Neural cell (in vitro differentiated cells): ENCODE measurements at regions not wholly inside any gene's neighbourhood (a gene's known extent, or its start where the extent isn't known, plus 50 kb on each side); places are given as distances from the start of the nearest gene placed in this dataset.

Experiments
- H2AFZ ChIP-seq: fragments of 200-600, 300-800 bp; sonication (generic), shearing (Covaris generic); 2 replicates; pipeline ENCODE4 v1.6.0; 2014; ENCODE audit warnings: low read depth, mild to moderate bottlenecking, antibody characterized with exemption, low read length, moderate library complexity
- H3F3A ChIP-seq: fragments of 200-600 bp; shearing (Covaris generic); 2 replicates; pipeline ENCODE4 v1.6.1; 2016; ENCODE audit warnings: mild to moderate bottlenecking, moderate library complexity, mixed read lengths, antibody characterized with exemption, low read length; ENCODE audit not compliant: insufficient read depth, poor library complexity, severe bottlenecking
- H3K27ac ChIP-seq: fragments of 200-600, 300-800 bp; sonication (generic), shearing (Covaris generic); 2 replicates; pipeline ENCODE4 v1.5.1; 2014; ENCODE audit warnings: mild to moderate bottlenecking, low read length, moderate library complexity
- H3K27me3 ChIP-seq: fragments of 300-800, 200-600 bp; sonication (generic), shearing (Covaris generic); 2 replicates; pipeline ENCODE4 v1.6.0; 2014; ENCODE audit warnings: mild to moderate bottlenecking, low read depth, low read length, moderate library complexity; ENCODE audit not compliant: insufficient read depth
- H3K36me3 ChIP-seq: fragments of 300-800, 200-600 bp; sonication (generic), shearing (Covaris generic); 2 replicates; pipeline ENCODE4 v1.5.1; 2014; ENCODE audit warnings: mild to moderate bottlenecking, antibody characterized with exemption, low read length, moderate library complexity; ENCODE audit not compliant: insufficient read depth
- H3K4me2 ChIP-seq: fragments of 300-800, 200-600 bp; sonication (generic), shearing (Covaris generic); 2 replicates; pipeline ENCODE4 v1.6.0; 2014; ENCODE audit warnings: mild to moderate bottlenecking, low read length
- H3K4me3 ChIP-seq: fragments of 300-800, 200-600 bp; sonication (generic), shearing (Covaris generic); 2 replicates; pipeline ENCODE4 v1.5.1; 2014; ENCODE audit warnings: mild to moderate bottlenecking, low read length, moderate library complexity
- H3K79me2 ChIP-seq: fragments of 200-600 bp; shearing (Covaris generic); replicated peaks from 2 replicates; pipeline ENCODE4 v1.6.0; 2014; ENCODE audit warnings: mild to moderate bottlenecking, low read length, moderate library complexity; ENCODE audit not compliant: insufficient read depth
- H3K9ac ChIP-seq: fragments of 300-800, 200-600 bp; sonication (generic), shearing (Covaris generic); 2 replicates; pipeline ENCODE4 v1.6.1; 2016; ENCODE audit warnings: mild to moderate bottlenecking, low read length, mixed read lengths
- H3K9me2 ChIP-seq: fragments of 200-600 bp; shearing (Covaris generic); 2 replicates; pipeline ENCODE4 v1.6.1; 2016; ENCODE audit warnings: mild to moderate bottlenecking, low read length, mixed read lengths; ENCODE audit not compliant: insufficient read depth
- H3K9me3 ChIP-seq: fragments of 200-600, 300-800 bp; sonication (generic), shearing (Covaris generic); 2 replicates; pipeline ENCODE4 v1.6.1; 2016; ENCODE audit warnings: mild to moderate bottlenecking, mixed run types, low read length, moderate library complexity, mixed read lengths
- H4K20me1 ChIP-seq: fragments of 200-600 bp; shearing (Covaris generic); 2 replicates; pipeline ENCODE4 v1.6.1; 2016; ENCODE audit warnings: mild to moderate bottlenecking, mixed run types; ENCODE audit not compliant: insufficient read depth
- EP300 ChIP-seq: fragments of 450-650 bp; conservative IDR thresholded peaks from 2 replicates; pipeline ENCODE4 v1.6.1; 2014; ENCODE audit warnings: antibody characterized with exemption, mild to moderate bottlenecking, moderate library complexity; ENCODE audit not compliant: poor library complexity, severe bottlenecking
- EZH2 ChIP-seq: fragments of 200-600, 300-800 bp; shearing (Covaris generic), sonication (generic); IDR thresholded peaks from 2 replicates; pipeline ENCODE4 v1.6.1; 2014; ENCODE audit warnings: antibody characterized with exemption, low read length, borderline replicate concordance, mild to moderate bottlenecking; ENCODE audit not compliant: insufficient read depth, poor library complexity, severe bottlenecking
- MXI1 ChIP-seq: fragments of 450-650 bp; conservative IDR thresholded peaks from 2 replicates; pipeline ENCODE4 v1.6.1; 2014; ENCODE audit warnings: antibody characterized with exemption, mild to moderate bottlenecking; ENCODE audit not compliant: poor library complexity, severe bottlenecking
- POLR2AphosphoS5 ChIP-seq: IDR thresholded peaks from 2 replicates; pipeline ENCODE4 v1.6.1; 2012
- RAD21 ChIP-seq: fragments of 450-650 bp; conservative IDR thresholded peaks from 2 replicates; pipeline ENCODE4 v1.6.1; 2014; ENCODE audit warnings: antibody characterized with exemption, mild to moderate bottlenecking, moderate library complexity
- SMC3 ChIP-seq: fragments of 450-650 bp; conservative IDR thresholded peaks from 2 replicates; pipeline ENCODE4 v1.6.1; 2014; ENCODE audit warnings: antibody characterized with exemption, mild to moderate bottlenecking, moderate library complexity; ENCODE audit not compliant: poor library complexity
- TAF1 ChIP-seq: IDR thresholded peaks from 2 replicates; pipeline ENCODE4 v1.6.1; 2012; ENCODE audit warnings: low read depth
- TF ChIP-seq, protein P1 (sequence below): IDR thresholded peaks from 2 replicates; pipeline ENCODE4 v1.6.1; 2012; ENCODE audit warnings: borderline replicate concordance
- TF ChIP-seq, protein P2 (sequence below): fragments of 450-650 bp; IDR thresholded peaks from 2 replicates; pipeline ENCODE4 v1.5.1; 2014; ENCODE audit warnings: antibody characterized with exemption, mild to moderate bottlenecking, moderate library complexity; ENCODE audit not compliant: poor library complexity, severe bottlenecking

DNA sequence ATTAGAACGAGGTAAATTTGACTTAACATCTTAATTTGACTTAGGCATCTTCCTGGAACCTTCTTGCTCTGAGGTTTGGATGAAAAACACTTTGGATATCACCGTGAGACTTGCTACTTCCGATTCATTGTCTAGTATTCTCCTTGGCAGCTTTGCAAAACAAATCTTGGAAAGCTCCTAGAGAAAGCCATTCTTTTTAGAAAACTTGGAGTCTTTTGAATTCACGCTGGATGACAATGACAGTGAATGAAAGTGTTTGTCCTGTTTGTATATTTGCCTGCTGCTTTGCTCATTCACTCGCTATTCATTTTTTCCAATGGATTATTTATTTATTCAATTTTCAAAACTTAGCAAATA, 222.1 kb upstream of the HMGA2 start:
- H3F3A ChIP-seq: no peaks in the 10 kb centered on the region
- H3K27ac ChIP-seq: no peak overlapping the region
- TF ChIP-seq EZH2 (no peak), EP300 (no peak), POLR2AphosphoS5 (no peak), MXI1 (no peak), SMC3 (no peak), TAF1 (no peak), RAD21 (no peak)
- TF ChIP-seq, protein P1, sequence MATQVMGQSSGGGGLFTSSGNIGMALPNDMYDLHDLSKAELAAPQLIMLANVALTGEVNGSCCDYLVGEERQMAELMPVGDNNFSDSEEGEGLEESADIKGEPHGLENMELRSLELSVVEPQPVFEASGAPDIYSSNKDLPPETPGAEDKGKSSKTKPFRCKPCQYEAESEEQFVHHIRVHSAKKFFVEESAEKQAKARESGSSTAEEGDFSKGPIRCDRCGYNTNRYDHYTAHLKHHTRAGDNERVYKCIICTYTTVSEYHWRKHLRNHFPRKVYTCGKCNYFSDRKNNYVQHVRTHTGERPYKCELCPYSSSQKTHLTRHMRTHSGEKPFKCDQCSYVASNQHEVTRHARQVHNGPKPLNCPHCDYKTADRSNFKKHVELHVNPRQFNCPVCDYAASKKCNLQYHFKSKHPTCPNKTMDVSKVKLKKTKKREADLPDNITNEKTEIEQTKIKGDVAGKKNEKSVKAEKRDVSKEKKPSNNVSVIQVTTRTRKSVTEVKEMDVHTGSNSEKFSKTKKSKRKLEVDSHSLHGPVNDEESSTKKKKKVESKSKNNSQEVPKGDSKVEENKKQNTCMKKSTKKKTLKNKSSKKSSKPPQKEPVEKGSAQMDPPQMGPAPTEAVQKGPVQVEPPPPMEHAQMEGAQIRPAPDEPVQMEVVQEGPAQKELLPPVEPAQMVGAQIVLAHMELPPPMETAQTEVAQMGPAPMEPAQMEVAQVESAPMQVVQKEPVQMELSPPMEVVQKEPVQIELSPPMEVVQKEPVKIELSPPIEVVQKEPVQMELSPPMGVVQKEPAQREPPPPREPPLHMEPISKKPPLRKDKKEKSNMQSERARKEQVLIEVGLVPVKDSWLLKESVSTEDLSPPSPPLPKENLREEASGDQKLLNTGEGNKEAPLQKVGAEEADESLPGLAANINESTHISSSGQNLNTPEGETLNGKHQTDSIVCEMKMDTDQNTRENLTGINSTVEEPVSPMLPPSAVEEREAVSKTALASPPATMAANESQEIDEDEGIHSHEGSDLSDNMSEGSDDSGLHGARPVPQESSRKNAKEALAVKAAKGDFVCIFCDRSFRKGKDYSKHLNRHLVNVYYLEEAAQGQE: no peak
- TF ChIP-seq, protein P2, sequence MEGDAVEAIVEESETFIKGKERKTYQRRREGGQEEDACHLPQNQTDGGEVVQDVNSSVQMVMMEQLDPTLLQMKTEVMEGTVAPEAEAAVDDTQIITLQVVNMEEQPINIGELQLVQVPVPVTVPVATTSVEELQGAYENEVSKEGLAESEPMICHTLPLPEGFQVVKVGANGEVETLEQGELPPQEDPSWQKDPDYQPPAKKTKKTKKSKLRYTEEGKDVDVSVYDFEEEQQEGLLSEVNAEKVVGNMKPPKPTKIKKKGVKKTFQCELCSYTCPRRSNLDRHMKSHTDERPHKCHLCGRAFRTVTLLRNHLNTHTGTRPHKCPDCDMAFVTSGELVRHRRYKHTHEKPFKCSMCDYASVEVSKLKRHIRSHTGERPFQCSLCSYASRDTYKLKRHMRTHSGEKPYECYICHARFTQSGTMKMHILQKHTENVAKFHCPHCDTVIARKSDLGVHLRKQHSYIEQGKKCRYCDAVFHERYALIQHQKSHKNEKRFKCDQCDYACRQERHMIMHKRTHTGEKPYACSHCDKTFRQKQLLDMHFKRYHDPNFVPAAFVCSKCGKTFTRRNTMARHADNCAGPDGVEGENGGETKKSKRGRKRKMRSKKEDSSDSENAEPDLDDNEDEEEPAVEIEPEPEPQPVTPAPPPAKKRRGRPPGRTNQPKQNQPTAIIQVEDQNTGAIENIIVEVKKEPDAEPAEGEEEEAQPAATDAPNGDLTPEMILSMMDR: no peak
- no peak overlapping the region for H3K4me2 ChIP-seq
- no peaks in the 10 kb centered on the region for H3K9me3 ChIP-seq
- H3K79me2 ChIP-seq: no peaks in the 10 kb centered on the region
- H3K27me3 ChIP-seq: no peaks in the 10 kb centered on the region
- no peaks in the 10 kb centered on the region for H3K9me2 ChIP-seq
- no peaks in the 10 kb centered on the region for H3K36me3 ChIP-seq
- no peak overlapping the region for H2AFZ ChIP-seq
- no peaks in the 10 kb centered on the region for H4K20me1 ChIP-seq
- no peak overlapping the region for H3K9ac ChIP-seq
- H3K4me3 ChIP-seq: no peak overlapping the region

DNA sequence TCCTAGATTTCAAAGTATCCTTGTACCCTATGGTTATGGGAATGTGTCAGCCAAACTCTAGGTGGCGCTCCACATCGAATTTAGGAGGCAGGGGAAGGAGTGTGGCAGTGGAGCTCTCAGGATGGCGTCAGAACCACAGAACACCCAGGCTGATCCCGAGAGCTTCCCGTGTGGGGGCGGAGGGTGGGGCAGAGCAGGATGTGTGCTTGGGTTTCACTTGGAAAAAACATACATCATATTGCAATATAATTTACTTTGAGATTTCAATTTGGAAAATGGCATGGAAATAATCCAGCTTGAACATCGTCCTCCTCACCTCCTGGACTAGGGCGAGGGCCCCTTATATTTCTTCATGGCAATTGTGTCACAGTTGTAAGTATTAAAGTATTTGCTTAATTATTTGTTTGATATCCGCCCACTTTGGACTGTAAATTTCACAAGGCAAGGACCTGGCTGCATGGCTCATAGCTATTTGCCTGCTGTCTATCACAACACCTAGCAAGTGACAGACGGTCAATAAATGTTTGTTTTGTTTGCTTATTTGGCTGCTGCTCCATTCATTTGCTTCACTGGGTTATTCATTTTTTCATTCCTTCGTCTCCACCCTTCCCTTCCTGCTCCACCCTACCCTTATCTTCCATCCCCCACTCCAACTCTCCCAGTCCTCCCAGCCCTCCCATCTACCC, 221.5 kb upstream of the HMGA2 start:
- no peaks in the 10 kb centered on the region for H3K9me2 ChIP-seq
- H3K36me3 ChIP-seq: no peaks in the 10 kb centered on the region
- H3K27me3 ChIP-seq: no peaks in the 10 kb centered on the region
- no peaks in the 10 kb centered on the region for H3K79me2 ChIP-seq
- H3F3A ChIP-seq: no peaks in the 10 kb centered on the region
- no peak overlapping the region for H3K27ac ChIP-seq
- no peak for TF ChIP-seq MXI1
- TF ChIP-seq EP300: no peak
- TF ChIP-seq, protein P2: no peak
- TF ChIP-seq, protein P1: no peak
- TF ChIP-seq EZH2: no peak
- no peak for TF ChIP-seq RAD21
- no peak for TF ChIP-seq TAF1
- TF ChIP-seq SMC3: no peak
- no peak for TF ChIP-seq POLR2AphosphoS5
- H3K9me3 ChIP-seq: no peaks in the 10 kb centered on the region
- no peak overlapping the region for H3K4me2 ChIP-seq
- H4K20me1 ChIP-seq: no peaks in the 10 kb centered on the region
- no peak overlapping the region for H2AFZ ChIP-seq
- no peak overlapping the region for H3K4me3 ChIP-seq
- no peak overlapping the region for H3K9ac ChIP-seq
